Head of caudate nucleus (tissue), 42 donors: ENCODE measurements at regions not wholly inside any gene's neighbourhood (a gene's known extent, or its start where the extent isn't known, plus 50 kb on each side); places are given as distances from the start of the nearest gene placed in this dataset.
"Not testable (repeated sequence)": the region's sequence is repeated elsewhere in the genome, so short reads cannot be mapped to it uniquely, and the experiment has no call there.

ENCODE experiments used
- DNase-seq, 42 donors: peaks; one replicate each; pipeline versions ENCODE4 v3.0.0 to v3.0.0-alpha.2; 2020 to 2021; ENCODE audit warnings: mixed read lengths in 7 of 42
- intact Hi-C: fragments of 100-400 bp; cut with DNase I; formaldehyde crosslinking; loops from one replicate; pipeline ENCODE4 v1.15.0; 2022

DNA sequence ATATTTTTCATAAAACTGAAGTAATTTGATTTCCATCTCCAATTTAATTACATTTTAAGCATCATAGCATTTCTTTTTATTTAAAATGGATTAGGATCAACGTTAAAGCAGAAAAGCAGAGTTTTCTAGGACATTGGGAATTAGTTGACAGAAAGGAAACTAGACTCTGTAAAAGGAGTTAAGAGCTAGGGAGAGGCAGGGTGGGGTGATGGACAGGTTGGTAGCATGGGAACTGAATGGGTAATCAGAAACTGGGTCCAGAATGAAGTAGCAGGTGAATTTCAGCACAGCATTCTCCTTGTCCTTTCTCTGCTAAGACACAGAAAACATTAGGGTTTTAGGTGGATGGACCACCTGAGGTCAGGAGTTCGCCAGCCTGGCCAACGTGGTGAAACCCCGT lies 97.6 kb downstream of the ANAPC4 start:
- no peak for DNase-seq
- intact Hi-C loops = no loop called here

DNA sequence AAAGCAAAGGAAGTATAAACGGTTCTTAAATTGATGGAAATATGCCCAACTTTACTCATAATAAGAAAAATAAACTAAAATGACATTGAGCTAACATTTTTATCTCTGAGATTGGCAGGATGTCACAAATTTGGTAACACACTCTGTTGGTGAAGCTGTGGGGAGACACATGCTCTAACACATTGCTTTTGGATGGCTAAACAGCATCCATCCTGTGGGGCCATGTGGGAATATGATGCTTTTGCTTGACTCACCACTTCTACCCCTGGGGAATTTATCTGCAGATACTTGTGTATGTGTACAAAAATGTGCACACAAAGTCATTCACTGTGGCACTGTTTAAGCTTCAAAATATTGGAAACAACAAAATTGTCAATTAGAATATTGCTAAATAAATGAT lies 100.2 kb downstream of the ANAPC4 start:
- no peak for DNase-seq
- intact Hi-C loops = no loop called here

DNA sequence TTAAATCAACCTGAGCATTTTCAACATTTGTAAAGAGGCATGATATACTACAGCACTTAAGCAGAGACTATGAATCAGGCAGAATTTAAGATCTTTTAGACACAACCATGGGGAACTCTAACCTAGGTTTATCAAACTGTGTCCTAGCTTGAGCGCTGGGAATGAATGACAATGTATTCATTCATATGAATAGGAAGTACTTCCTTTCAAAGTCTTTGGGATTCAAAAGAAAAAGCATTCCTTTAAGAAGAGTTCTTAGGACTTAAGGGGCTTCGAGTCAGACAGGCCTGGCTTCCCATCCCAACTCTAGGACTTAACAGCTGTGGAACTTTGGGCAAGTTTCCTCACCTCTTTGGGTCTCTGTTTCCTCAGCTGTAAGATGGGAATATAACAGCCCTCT lies 104.6 kb downstream of the ANAPC4 start:
- DNase-seq = no peak
- intact Hi-C loops = no loop called here

DNA sequence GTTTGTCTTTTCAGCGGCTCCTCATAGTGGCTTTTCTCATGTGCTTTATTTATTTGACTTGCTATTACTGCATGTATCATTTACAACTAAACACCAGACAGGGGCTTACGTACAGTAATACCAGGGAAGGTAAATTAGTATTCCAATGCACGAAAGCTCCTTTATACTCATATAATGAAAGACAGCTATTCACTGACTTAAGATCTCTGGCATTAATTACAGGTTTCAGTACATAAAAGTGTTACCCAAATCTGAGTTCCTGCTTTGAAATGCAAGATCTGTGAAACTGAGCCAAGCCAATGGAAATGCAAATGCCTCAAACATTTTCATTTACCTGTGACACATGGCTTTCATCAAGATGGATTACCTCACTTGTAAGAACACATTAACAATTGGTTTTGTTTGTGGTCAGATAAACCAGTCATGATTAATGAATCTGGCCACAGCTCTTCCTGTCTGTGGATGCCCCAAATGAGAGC lies 107.2 kb downstream of the ANAPC4 start:
- intact Hi-C loops = no loop called here
- DNase-seq = no peak

DNA sequence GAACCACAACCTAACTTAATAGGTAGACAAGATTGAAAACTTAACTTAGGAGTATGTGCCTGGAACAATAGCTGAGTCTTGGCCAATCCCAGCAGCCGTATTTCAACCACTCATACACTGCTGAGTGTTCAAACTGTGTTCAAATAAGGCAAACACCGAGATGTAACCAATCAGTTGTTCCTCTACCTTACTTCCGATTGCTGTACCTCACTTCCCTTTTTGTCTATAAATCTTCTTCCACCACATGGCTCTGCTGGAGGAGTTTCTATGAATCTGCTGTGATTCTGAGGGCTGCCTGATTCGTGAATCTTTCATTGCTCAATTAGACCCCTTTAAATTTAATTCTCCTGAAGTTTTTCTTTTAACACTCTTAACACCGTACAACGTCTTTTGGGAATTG lies 108.0 kb downstream of the ANAPC4 start:
- intact Hi-C loops = no loop called here

DNA sequence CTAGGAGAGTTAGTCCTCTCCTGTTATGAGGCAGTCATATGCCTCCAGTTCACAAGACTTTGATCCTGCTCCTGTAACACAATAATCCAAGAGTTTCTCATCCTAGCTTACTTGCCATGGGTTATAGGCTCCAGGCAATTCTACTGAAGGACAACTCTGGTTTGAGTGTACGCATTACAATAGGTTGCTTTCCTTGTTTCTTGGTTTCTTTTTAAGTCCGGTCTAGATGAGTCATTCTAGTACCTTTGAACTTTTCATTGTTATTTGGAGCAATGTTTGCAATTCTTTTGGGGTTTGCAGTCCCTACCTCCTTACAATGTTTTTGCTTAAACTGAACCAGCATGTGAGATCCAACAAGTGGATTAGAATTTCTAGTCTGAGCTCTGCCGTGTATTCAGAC lies 109.1 kb downstream of the ANAPC4 start:
- intact Hi-C loops = no loop called here
- DNase-seq = no peak

More for the DNA sequence above, 108.0 kb downstream of the ANAPC4 start:
- no peak for DNase-seq

DNA sequence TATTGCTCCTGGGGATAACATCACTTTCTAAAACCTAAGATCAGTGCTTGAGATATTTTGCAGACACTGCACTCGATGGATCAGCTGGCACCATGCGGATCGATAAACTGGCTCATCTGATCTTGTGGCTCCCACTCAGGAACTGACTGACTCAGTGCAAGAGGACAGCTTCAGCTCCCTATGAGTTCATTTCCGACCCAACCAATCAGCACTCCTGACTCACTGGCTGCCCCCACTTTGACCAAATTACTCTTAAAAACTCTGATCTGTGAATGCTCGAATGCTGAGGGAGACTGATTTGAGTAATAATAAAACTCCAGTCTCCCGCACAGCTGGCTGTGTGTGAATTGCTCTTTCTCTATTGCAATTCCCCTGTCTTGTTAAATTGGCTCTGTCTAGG lies 110.1 kb downstream of the ANAPC4 start:
- no peak for DNase-seq
- intact Hi-C loops = no loop called here

DNA sequence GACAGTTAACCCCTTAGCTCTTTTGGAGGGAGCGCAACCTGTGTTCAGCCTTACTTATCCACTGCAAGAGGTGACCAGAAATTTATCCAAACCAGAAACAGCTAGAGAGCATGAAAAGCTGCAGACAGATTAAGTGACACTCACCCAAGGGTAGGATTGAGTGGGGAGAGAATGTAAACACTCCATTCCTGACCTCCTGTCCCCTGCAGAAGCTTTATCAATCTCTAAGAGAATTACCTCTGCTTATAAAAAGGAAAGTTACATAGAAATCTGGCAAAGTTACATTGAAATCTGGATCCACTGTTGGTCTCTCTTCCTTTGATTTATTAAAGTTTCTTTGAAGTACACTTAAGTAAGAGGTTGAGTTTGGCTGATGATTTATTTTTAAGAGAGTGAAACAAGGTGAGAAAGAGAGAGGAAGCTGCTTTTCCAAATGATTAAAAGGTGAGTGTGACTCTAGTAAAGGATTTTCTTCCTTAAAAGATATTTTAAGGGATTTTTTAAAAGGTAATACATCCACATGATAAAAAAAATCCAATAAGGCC lies 112.3 kb downstream of the ANAPC4 start:
- DNase-seq = no peak
- intact Hi-C loops = no loop called here

DNA sequence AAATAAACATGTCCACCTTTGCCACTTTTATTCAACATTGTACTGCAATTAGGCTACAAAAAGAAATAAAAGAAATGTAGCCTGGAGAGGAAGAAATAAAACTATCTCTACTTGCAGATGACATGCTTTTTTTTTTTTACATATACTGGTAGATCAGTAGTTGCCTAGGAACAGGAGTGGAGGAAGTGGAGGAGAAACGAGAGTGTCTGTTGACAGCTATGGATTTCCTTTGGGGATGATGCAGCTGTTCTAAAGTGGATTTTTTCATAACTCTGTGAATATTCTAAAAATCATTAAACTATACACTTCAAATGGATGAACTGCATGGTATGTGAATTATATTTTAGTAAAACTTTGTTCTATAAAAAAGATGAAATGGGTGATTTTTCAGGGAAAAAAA lies 116.4 kb downstream of the ANAPC4 start:
- intact Hi-C loops = no loop called here
- no peak for DNase-seq

DNA sequence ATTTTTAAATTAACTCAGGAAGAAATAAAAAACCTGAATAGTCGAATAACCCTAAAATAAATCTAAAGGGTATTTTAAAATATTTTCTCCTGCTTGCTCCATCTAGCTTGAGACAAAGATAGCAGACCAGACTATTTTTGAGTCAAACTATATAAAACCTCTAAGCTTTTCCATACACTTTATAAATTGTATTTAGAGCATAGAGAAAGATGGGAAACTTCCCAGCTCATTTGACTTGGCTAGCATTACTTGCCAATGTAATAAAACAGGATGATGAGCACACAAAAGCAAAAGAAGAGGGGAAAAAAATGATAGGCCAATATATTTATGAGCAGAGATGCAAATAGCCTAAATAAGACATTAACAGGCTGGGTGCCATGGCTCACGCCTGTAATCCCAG lies 117.1 kb downstream of the ANAPC4 start:
- no peak for DNase-seq
- intact Hi-C loops = no loop called here

DNA sequence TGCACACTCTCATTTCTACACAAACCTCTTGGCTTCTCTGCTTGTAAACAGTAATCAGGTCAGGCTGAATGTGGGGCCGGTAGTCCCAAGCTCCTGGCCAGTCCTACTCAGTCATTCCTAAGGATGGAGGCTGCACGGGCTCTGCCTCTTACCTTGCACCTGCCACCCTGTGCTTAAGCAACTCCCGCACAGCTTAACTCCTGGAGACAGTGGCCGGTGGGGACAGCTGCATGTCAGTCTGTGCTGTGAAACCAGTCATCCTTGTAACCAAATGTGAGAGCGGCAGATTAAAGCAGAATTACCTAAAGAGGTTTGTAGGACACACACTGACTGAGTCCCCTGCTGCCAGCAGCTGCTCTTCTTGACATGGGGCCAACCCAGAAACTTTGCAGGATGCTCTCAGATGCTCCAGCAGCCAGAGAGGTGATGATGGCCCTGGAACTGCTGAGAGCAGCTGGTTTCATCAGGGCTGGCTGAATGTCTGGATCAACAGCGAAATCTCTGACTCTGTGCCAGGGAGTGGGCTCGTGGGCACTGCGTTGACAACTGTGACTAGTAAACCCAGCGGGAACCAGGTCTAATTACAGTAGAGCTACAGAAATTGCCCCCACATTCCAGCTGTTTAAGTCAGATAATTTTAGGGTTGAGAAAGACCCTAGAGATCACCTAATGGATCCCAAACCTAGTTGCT lies 123.7 kb downstream of the ANAPC4 start:
- peak in 1 of 42 donors; percentile 4 for DNase-seq
- intact Hi-C loops = no loop called here

DNA sequence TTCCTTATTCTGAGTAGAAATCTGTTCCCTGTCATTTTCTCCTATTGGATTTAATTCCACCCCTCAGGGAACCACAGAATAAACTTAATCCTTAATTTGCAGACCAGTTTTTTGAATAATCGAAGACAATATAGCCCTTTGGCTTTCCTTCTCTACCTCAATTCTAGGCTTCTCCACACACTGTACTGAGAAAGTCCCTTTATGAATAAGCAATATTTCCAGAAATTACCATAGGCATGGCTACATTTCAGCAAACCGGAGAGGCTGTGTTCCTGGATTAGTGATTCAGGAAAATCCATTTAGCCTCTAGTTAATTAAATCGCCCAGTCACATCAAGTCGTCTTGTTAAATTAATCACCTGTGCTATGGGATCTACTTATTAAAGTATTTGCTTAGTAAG lies 125.1 kb downstream of the ANAPC4 start:
- no peak for DNase-seq
- intact Hi-C loops = no loop called here

DNA sequence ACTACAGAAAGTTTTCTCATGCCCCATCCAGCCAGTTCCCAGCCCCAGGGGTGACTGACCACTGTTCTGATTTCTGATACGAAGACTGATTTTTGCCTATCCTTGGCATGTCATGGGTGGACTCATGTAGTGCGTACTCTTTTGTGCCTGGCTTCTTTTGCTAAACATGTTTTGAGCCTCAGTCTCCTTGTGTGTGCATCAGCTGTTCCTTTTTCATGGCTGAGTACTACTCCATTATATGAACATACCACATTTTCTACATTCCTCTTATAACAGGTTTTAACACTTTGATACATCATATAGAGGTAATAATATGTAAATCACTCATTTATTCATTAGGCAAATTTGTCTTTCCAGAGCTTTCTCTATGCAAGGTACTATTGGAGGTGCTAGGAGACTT lies 126.7 kb downstream of the ANAPC4 start:
- DNase-seq = no peak
- intact Hi-C loops = no loop called here

DNA sequence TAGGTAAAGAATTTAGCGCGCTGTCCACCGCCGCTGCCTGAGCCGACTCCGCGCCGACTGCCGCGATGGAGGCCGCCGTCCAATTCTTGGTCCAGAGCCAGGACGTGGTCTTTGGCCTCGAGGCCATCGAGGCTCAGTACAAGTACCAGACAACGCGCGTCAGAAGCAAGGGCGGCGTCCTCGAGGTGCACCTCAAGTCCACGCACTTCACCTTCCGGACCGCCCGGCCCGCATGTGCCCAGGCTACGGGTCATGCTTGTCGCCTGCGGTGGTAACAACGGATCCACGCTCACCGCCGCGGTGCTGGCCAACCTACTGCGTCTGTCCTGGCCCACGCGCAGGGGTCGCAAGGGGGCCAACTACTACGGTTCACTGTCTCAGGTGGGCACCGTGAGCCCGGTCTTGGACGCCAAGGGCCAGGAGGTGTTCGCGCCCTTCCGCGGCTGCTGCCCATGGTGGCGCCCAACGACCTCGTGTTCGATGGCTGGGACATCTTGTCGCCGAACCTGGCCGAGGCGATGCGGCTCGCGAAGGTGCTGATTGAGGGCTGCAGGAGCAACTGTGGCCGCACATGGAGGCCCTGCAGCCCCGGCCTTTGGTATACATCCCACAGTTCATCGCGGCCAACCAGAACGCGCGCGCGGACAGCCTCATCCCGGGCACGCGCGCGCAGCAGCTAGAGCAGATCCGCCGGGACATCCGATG lies 128.0 kb downstream of the ANAPC4 start:
- DNase-seq = no peak
- intact Hi-C loops = no loop called here

DNA sequence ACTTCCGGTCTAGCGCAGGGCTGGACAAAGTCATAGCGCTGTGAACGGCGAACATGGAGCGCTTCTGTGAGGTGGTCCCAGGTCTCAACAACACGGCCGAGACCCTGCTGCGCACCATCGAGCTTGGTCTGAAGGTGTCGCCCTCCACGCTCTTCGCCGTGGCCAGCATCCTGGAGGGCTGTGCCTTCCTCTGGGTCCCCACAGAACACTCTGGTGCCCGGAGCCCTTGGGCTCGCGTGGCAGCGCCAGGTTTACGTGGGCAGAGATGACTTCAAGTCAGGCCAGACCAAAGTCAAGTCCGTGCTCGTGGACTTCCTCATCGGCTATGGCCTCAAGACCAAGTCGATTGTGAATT lies 128.6 kb downstream of the ANAPC4 start:
- intact Hi-C loops = no loop called here
- no peak for DNase-seq

DNA sequence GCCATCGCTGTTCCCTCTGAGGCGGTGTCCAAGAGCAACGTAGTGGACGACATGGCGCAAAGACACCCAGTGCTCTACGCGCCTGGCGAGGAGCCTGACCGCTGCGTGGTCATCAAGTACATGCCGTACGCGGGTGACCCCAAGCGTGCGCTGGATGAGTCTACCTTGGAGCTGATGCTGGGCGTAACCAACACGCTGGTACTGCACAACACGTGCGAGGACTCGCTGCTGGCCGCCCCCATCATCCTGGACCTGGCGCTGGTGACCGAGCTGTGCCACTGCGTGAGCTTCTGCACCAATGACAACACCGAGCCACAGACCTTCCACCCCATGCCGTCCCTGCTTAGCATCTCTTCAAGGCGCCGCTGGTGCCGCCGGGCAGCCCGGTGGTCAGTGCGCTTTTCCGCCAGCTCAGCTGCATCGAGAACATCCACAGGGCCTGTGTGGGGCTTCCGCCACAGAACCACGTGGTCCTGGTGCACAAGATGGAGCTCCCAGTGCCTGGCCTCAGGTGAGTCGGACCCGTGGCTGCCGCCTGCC lies 129.0 kb downstream of the ANAPC4 start:
- intact Hi-C loops = no loop called here
- DNase-seq = no peak

DNA sequence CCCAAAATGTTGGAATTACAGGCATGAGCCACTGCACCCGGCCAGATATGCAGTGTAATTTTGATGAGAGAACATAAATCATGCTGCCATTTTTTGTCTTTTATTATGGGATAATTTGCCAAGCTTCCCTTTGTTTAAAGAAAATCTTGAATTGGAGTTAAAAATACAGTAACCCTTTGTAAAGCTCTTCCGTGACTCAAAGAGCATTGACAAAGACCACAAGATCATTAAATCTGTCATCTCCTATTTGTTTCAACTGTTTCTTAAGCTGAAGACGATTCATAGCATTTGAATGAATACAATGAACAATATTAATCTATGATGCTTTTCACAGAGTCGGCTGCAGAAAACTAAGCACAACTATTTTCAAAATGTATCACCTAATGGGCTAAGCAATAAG lies 132.6 kb downstream of the ANAPC4 start:
- intact Hi-C loops = no loop called here
- DNase-seq = no peak

DNA sequence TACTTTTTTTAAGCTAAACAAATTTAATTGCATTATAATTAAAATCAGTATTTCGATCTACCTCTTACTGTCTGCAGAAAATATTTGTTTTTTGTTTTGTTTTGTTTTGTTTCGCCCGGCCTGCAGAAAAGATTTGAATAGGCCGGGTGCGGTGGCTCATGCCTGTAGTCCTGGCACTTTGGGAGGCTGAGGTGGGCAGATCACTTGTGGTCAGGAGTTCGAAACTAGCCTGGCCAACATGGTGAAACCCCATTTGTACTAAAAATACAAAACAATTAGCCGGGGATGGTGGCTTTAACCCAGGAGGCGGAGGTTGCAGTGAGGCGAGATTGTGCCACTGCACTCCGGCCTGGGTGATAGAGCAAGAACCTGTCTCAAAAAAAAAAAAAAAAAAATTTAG lies 134.8 kb downstream of the ANAPC4 start:
- DNase-seq, intact Hi-C loops: not testable (repeated sequence)

DNA sequence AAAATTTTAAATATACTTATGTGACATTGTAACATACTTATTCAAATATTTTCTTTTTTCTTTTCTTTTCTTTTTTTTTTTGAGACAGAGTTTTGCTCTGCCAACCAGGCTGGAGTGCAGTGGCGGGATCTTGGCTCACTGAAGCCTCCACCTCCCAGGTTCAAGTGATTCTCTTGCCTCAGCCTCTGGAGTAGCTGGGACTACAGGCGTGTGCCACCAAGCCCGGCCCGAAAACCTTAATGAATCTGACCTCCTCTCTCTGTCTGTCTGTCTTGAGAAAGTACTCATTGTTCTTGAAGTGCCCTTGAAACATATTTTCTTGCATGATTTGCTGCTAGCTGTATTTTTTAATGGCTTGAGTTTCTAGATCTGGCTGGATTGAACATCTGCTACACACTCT lies 136.8 kb downstream of the ANAPC4 start:
- DNase-seq = no peak
- intact Hi-C loops = no loop called here

DNA sequence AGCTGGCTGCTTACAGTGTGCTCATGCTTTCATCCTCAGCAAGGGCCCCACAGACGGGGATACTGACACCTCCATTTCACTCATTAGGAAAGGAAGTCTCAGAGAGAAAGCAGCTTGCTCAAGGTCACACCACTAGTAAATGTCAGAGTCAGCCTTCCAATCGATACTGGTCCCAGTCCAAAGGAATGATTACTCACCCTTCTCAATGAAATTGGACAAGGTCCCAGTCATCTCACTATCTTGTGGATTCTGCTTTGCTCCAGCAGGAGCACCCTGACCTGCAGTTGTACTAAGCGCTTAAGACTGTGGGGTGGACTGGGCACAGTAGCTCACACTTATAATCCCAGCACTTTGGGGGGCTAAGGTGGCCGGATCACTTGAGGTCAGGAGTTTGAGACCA lies 132.2 kb upstream of the SLC34A2 start:
- no peak for DNase-seq
- intact Hi-C loops = no loop called here

DNA sequence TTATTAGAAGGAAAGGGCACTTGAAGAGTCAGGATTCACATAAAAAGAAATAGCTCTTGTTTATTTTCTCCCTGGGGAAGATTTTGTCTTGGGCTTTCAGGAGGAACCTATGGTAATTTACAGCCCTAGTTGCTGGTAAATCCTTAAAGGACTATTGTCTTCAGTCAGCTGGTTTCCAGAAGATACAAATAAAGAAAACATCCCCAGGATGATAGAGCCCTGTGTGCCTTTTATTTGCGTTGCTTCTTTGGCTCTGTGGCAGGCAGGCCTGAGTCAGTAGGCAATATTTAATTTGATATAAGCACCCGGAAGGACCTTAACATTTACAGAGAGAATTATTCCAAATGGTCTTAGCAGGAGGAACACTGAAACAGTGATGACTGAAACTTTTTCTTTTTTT lies 131.0 kb upstream of the SLC34A2 start:
- intact Hi-C loops = no loop called here
- DNase-seq = no peak
